ENCODE measurements at regions not wholly inside any gene's neighbourhood (a gene's known extent, or its start where the extent isn't known, plus 50 kb on each side); places are given as distances from the start of the nearest gene placed in this dataset.
"Not testable (repeated sequence)": the region's sequence is repeated elsewhere in the genome, so short reads cannot be mapped to it uniquely, and the experiment has no call there.

GRCh38 chr4:174183259-174183658, 100.2 kb downstream of the FBXO8 start:
- DNase-seq: no peak
- intact Hi-C loops (cut with DNase I; ENCODE audit: low total_unique reads) (no loop called here), in situ Hi-C loops (cut with MboI; ENCODE audit: low pct_ligation_motif_present in 1 of 4, low pct_unique_long_range_greater_than_20kb in 1 of 4, low sequenced_read_pairs in 3 of 4) (no loop called here)
- no peak overlapping the region for H3K4me3 ChIP-seq
- no peaks in the 10 kb centered on the region for H3K27me3 ChIP-seq
- no peak for TF ChIP-seq POLR2AphosphoS5 (IDR thresholded peaks at IDR 0.05)
- no peak for TF ChIP-seq CTCF (IDR thresholded peaks at IDR 0.05)
- no peak for TF ChIP-seq EP300 (IDR thresholded peaks at IDR 0.05; ENCODE audit: low read depth)
- no peak for TF ChIP-seq POLR2A (IDR thresholded peaks at IDR 0.05)
- no peak overlapping the region for H3K27ac ChIP-seq
- H3K4me1 ChIP-seq: no peaks in the 10 kb centered on the region
- no peaks in the 10 kb centered on the region for H3K36me3 ChIP-seq
- no peaks in the 10 kb centered on the region for H3K9me3 ChIP-seq

DNA sequence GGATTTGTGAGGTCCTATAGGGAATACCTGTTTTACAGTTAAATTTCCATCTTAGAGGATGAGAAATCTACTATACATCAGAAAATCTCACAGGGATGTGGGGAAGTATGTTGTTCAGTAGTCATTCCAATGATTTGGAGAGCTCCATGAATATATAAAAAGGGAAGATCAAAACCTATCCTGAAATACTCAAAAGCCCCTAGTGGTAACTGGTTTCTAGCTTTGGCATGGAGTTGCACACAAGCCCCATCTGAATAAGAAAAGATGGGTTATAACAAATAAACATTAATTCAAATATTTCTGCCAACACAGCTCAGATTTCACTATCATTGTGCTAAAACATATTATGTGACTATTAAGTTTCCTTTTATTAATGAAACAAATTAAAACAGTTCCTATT, 101.6 kb downstream of the FBXO8 start:
- in situ Hi-C loops (cut with MboI; ENCODE audit: low pct_ligation_motif_present in 1 of 4, low pct_unique_long_range_greater_than_20kb in 1 of 4, low sequenced_read_pairs in 3 of 4) (no loop called here), intact Hi-C loops (cut with DNase I; ENCODE audit: low total_unique reads) (no loop called here)
- no peaks in the 10 kb centered on the region for H3K9me3 ChIP-seq
- H3K36me3 ChIP-seq: no peaks in the 10 kb centered on the region
- H3K4me1 ChIP-seq: no peaks in the 10 kb centered on the region
- no peaks in the 10 kb centered on the region for H3K27me3 ChIP-seq
- TF ChIP-seq CTCF (IDR thresholded peaks at IDR 0.05): no peak
- TF ChIP-seq EP300 (IDR thresholded peaks at IDR 0.05; ENCODE audit: low read depth): no peak
- no peak for TF ChIP-seq POLR2A (IDR thresholded peaks at IDR 0.05)
- no peak for TF ChIP-seq POLR2AphosphoS5 (IDR thresholded peaks at IDR 0.05)
- DNase-seq: no peak
- H3K27ac ChIP-seq: no peak overlapping the region
- no peak overlapping the region for H3K4me3 ChIP-seq

- WGBS, 2 donors (ENCODE audit: low coverage in 1 of 2): 19 to 29% methylated on average over 1 of the region's 1 CpG
- no peak overlapping the region for H3K27ac ChIP-seq
- no peaks in the 10 kb centered on the region for H3K4me1 ChIP-seq
- H3K4me3 ChIP-seq: no peak overlapping the region
- no peak for TF ChIP-seq POLR2AphosphoS5 (IDR thresholded peaks at IDR 0.05)
- no peak for TF ChIP-seq EP300 (IDR thresholded peaks at IDR 0.05; ENCODE audit: low read depth)
- no peak for TF ChIP-seq CTCF (IDR thresholded peaks at IDR 0.05)
- TF ChIP-seq POLR2A (IDR thresholded peaks at IDR 0.05): no peak
- H3K9me3 ChIP-seq: no peaks in the 10 kb centered on the region
- H3K36me3 ChIP-seq: no peaks in the 10 kb centered on the region
- intact Hi-C loops (cut with DNase I; ENCODE audit: low total_unique reads): no loop called here
- no peaks in the 10 kb centered on the region for H3K27me3 ChIP-seq
- no peak for DNase-seq
- in situ Hi-C loops (cut with MboI; ENCODE audit: low pct_ligation_motif_present in 1 of 4, low pct_unique_long_range_greater_than_20kb in 1 of 4, low sequenced_read_pairs in 3 of 4): no loop called here
These were observed 105.9 kb downstream of the FBXO8 start for GRCh38 chr4:174177536-174177935.

- H3K4me3 ChIP-seq; H3K36me3 ChIP-seq; DNase-seq; intact Hi-C loops (cut with DNase I; ENCODE audit: low total_unique reads); H3K27ac ChIP-seq; in situ Hi-C loops (cut with MboI; ENCODE audit: low pct_ligation_motif_present in 1 of 4, low pct_unique_long_range_greater_than_20kb in 1 of 4, low sequenced_read_pairs in 3 of 4); H3K27me3 ChIP-seq; H3K4me1 ChIP-seq; H3K9me3 ChIP-seq: not testable (repeated sequence)
- WGBS, 2 donors (ENCODE audit: low coverage in 1 of 2): 87 to 90% methylated on average over 2 to 4 of the region's 4 CpGs
These were observed 107.6 kb downstream of the FBXO8 start for GRCh38 chr4:174175836-174176235.

- Histone ChIP-seq H3K27me3 (no peaks in the 10 kb centered on the region), H3K4me1 (no peaks in the 10 kb centered on the region), H3K36me3 (no peaks in the 10 kb centered on the region), H3K4me3 (no peak overlapping the region), H3K9me3 (no peaks in the 10 kb centered on the region), H3K27ac (no peak overlapping the region)
- 52 to 62% methylated on average over 1 of the region's 1 CpG for WGBS, 2 donors (ENCODE audit: low coverage in 1 of 2)
- no peak for TF ChIP-seq CTCF (IDR thresholded peaks at IDR 0.05)
- no peak for TF ChIP-seq EP300 (IDR thresholded peaks at IDR 0.05; ENCODE audit: low read depth)
- TF ChIP-seq POLR2A (IDR thresholded peaks at IDR 0.05): no peak
- in situ Hi-C loops (cut with MboI; ENCODE audit: low pct_ligation_motif_present in 1 of 4, low pct_unique_long_range_greater_than_20kb in 1 of 4, low sequenced_read_pairs in 3 of 4) (loop anchor here in 1 of 4 donors (25.0 kb wide), 1 partner anchor 661 kb away; no protein-coding TSS in a partner anchor), intact Hi-C loops (cut with DNase I; ENCODE audit: low total_unique reads) (no loop called here)
- DNase-seq: no peak
These were observed 110.1 kb downstream of the FBXO8 start for GRCh38 chr4:174173360-174173759.

Measured in transverse colon (tissue), 4 donors.